ENCODE measurements at regions not wholly inside any gene's neighbourhood (a gene's known extent, or its start where the extent isn't known, plus 50 kb on each side); places are given as distances from the start of the nearest gene placed in this dataset.

- no peak for TF ChIP-seq CTCF (conservative IDR thresholded peaks at IDR 0.05 in 1 of 2, IDR thresholded peaks at IDR 0.05 in 1 of 2; ENCODE audit: low read depth in 1 of 2, low read length in 2 of 2)
- TF ChIP-seq EZH2 (IDR thresholded peaks at IDR 0.05; ENCODE audit: low read length, missing control alignments): no peak
These were observed 225.1 kb upstream of the KLHL29 start for GRCh38 chr2:23159746-23160405.
